OCI-LY7 (cell line): ENCODE measurements at regions not wholly inside any gene's neighbourhood (a gene's known extent, or its start where the extent isn't known, plus 50 kb on each side); places are given as distances from the start of the nearest gene placed in this dataset.
"Not testable (repeated sequence)": the region's sequence is repeated elsewhere in the genome, so short reads cannot be mapped to it uniquely, and the experiment has no call there.

ENCODE experiments used
- EZH2phosphoT487 ChIP-seq: fragments of 200-600 bp; sonication (generic); IDR thresholded peaks from 2 replicates; pipeline ENCODE4 v1.6.1; 2018; ENCODE audit warnings: low read depth, borderline replicate concordance, mild to moderate bottlenecking, mixed run types, antibody characterized with exemption, low read length, moderate library complexity, mixed read lengths
- TF ChIP-seq, protein P1 (sequence below): fragments of 200-600 bp; sonication (generic); conservative IDR thresholded peaks from 2 replicates; pipeline ENCODE4 v1.5.1; 2014; ENCODE audit warnings: mild to moderate bottlenecking, antibody characterized with exemption, low read length, moderate library complexity, mixed read lengths

DNA sequence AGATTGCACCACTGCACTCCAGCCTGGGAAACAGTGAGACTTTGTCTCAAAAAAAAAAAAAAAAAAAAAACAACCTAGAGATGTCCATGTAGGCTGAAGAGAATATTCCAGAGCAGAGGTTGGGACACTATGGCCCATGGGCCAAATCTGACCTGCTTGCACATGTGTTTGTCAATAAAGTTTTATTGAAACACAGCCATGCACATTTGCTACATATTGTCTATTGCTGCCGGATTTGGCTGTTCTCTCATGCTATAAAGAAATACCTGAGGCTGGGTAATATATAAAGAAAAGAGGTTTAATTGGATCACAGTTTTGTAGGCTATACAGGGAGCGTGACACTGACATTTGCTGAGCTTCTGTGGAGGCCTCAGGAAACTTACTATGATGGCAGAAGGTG lies 102.3 kb upstream of the FAM90A26 start:
- TF ChIP-seq, protein P1, sequence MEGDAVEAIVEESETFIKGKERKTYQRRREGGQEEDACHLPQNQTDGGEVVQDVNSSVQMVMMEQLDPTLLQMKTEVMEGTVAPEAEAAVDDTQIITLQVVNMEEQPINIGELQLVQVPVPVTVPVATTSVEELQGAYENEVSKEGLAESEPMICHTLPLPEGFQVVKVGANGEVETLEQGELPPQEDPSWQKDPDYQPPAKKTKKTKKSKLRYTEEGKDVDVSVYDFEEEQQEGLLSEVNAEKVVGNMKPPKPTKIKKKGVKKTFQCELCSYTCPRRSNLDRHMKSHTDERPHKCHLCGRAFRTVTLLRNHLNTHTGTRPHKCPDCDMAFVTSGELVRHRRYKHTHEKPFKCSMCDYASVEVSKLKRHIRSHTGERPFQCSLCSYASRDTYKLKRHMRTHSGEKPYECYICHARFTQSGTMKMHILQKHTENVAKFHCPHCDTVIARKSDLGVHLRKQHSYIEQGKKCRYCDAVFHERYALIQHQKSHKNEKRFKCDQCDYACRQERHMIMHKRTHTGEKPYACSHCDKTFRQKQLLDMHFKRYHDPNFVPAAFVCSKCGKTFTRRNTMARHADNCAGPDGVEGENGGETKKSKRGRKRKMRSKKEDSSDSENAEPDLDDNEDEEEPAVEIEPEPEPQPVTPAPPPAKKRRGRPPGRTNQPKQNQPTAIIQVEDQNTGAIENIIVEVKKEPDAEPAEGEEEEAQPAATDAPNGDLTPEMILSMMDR: not testable (repeated sequence)
- not testable (repeated sequence) for TF ChIP-seq EZH2phosphoT487
